ENCODE measurements at regions not wholly inside any gene's neighbourhood (a gene's known extent, or its start where the extent isn't known, plus 50 kb on each side); places are given as distances from the start of the nearest gene placed in this dataset.

- ChIA-PET POLR2A (no interaction called here), CTCF (no interaction called here)
- DNase-seq (ENCODE audit: extremely low spot score): no peak
- TF ChIP-seq CTCF (IDR thresholded peaks at IDR 0.05; ENCODE audit: control extremely low read depth, extremely low read depth, low read depth, missing control alignments): no peak
Measured at GRCh38 chr16:79302731-79303130, 297.8 kb downstream of the MAF start.

DNA sequence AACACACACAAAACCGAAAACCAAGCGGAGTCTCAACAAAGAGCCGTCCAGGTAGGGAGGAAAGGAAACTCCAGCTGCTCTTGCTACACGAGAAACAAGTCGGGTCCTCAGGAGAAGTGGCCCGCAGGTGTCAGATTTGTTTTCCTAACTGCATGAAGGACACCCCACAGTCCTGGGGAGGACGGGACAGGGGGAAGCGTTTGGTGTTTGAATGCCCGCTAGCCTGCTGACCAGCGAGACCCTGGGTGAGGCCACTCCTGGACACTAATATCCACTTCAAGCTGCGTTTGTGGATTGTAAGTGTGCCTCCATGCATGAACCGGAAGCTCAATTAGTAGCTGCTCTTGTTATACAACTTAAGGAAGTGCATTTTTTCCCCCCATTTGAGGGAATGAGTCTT lies 299.5 kb downstream of the MAF start:
- DNase-seq (ENCODE audit: extremely low spot score): no peak
- ChIA-PET CTCF (no interaction called here), POLR2A (no interaction called here)
- no peak for TF ChIP-seq CTCF (IDR thresholded peaks at IDR 0.05; ENCODE audit: control extremely low read depth, extremely low read depth, low read depth, missing control alignments)

DNA sequence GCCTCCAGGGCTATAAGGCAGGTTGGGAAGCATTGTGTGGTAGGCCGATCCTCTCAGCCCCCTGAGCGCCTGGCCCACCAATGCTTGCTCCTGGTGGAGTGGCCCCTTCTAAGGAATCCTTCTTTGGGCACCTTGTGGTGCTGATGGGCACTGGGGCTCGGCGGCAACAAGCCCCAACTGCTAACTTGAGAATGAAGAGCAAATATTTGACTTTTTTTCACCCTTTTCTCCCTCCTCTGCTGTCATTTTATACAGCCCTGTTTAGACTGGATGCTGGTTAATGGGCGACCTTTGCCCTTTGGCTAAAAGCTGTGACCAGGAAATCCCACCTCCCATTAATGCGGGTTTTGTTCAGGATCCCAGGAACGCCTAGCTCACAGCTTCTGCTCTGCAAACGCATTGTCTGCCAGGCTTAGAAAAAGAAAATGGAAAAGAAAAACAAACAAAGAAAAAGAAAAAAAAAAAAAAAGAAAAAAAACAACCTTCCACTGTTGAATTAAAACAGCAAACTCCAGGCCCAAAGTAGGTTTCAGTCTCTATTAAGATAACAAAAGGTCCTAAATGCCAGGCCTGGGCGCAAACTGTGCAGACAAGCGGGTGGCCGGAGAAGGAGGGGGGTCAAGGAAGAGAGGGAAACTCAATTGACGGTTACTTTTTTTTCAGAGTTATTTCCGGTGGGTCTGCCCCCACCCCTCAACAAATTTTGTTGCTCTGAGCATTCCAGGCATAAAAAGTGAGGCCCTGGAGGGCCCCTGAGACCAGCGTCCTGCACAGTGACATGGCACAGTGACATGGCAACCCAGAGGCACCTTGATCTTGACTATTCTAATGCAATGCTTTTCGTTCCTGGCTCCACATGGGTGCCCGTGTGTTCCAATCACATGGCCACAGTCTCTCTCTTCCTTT lies 301.4 kb downstream of the MAF start:
- no peak for DNase-seq (ENCODE audit: extremely low spot score)
- ChIA-PET POLR2A (no interaction called here), CTCF (no interaction called here)
- TF ChIP-seq CTCF (IDR thresholded peaks at IDR 0.05; ENCODE audit: control extremely low read depth, extremely low read depth, low read depth, missing control alignments): no peak

DNA sequence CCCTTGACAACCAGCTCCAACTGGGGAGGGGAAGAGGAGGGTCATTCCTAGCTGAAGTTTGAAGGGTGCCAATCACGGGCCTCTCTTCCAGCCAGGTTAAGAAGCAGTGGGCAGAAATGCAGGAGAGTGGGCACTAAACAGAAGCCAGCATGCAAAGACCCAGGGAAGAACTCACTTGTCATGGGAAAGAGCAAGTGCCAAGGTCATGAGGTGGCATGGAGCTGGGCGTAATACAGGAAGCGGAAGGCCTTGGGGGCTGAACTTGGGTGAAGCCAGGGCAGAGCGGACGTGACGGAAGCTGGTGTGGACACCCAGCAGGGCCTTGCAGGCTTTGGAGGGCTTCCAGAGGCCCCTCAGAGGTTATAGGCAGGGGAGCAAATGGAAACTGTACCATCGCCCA lies 302.1 kb downstream of the MAF start:
- no peak for DNase-seq (ENCODE audit: extremely low spot score)
- ChIA-PET CTCF (no interaction called here), POLR2A (no interaction called here)
- no peak for TF ChIP-seq CTCF (IDR thresholded peaks at IDR 0.05; ENCODE audit: control extremely low read depth, extremely low read depth, low read depth, missing control alignments)

DNA sequence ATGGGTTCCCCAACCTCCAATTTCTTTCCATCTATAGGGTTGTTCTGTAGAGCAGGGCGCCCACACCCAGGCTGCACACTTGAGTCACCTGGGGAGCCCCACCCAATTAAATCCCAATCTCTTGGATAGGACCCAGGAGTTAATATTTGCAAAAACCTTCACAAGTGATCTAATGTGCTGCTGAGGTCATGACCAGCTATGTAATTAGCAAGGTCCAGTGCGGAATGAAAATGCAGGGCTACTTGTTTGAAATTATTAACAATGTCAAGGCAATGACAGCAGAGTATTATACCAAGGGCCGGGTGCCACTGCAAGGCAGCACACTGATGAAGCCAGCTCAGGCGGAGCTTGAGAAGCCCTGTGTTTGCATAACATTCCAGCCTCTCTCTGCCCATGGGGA lies 302.7 kb downstream of the MAF start:
- DNase-seq (ENCODE audit: extremely low spot score): no peak
- ChIA-PET CTCF (no interaction called here), POLR2A (no interaction called here)
- no peak for TF ChIP-seq CTCF (IDR thresholded peaks at IDR 0.05; ENCODE audit: control extremely low read depth, extremely low read depth, low read depth, missing control alignments)

DNA sequence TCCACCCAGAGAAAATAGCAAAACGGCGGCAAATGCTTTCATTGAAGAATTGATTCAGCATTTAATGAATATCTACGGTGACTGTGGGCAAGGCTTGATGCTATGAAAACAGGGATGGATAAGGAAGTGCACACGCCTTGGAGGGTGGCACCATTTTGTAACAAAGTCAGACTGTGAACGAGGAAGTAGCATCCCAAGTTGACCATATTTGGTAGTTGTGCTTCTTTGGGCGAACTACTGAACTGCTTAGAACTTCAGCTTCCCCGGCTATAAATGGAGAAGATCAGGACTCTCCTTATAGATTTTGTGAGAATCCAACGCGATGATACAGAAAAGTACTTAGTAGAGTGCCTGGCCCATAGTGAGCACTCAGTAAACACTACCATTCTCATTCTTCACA lies 303.2 kb downstream of the MAF start:
- CTCF ChIA-PET: no interaction called here
- DNase-seq (ENCODE audit: extremely low spot score): no peak
- TF ChIP-seq CTCF (IDR thresholded peaks at IDR 0.05; ENCODE audit: control extremely low read depth, extremely low read depth, low read depth, missing control alignments): no peak
- POLR2A ChIA-PET: no interaction called here
